ENCODE measurements at regions not wholly inside any gene's neighbourhood (a gene's known extent, or its start where the extent isn't known, plus 50 kb on each side); places are given as distances from the start of the nearest gene placed in this dataset.

DNA sequence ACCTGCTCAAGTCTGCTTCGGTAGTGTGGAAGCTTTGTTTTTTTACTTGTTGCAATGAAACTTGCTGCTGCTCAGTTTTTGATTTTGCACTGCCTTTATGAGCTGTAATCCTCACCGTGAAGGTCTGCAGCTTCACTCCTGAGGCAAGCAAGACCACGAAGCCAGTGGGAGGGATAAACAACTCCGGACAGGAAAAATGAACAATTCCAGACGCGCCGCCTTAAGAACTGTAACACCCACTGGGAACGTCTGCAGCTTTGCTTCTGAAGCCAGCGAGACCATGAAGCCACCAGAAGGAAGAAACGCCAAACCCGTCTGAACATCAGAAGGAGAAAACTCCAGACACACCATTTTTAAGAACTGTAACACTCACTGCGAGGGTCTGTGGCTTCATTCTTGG, 245.7 kb upstream of the REG3G start:
- CTCF ChIA-PET, result no interaction called here
- peak overlapping the region; percentile 70 for H3K27ac ChIP-seq (ENCODE audit: low read depth, low read length, poor library complexity, severe bottlenecking)
- H3K4me3 ChIP-seq (ENCODE audit: low read depth, low read length, poor library complexity, severe bottlenecking), result peak overlapping the region; percentile 38
- intact Hi-C loops (cut with micrococcal nuclease; ENCODE audit: unreplicated experiment), result no loop called here
- H3K4me1 ChIP-seq (ENCODE audit: insufficient read depth, low read length, poor library complexity, severe bottlenecking), result peaks cover 15% of the 10 kb centered on the region
- no peak for TF ChIP-seq EZH2 (IDR thresholded peaks at IDR 0.05; ENCODE audit: borderline replicate concordance, low read depth, low read length, poor library complexity, severe bottlenecking)
- TF ChIP-seq, protein P1, sequence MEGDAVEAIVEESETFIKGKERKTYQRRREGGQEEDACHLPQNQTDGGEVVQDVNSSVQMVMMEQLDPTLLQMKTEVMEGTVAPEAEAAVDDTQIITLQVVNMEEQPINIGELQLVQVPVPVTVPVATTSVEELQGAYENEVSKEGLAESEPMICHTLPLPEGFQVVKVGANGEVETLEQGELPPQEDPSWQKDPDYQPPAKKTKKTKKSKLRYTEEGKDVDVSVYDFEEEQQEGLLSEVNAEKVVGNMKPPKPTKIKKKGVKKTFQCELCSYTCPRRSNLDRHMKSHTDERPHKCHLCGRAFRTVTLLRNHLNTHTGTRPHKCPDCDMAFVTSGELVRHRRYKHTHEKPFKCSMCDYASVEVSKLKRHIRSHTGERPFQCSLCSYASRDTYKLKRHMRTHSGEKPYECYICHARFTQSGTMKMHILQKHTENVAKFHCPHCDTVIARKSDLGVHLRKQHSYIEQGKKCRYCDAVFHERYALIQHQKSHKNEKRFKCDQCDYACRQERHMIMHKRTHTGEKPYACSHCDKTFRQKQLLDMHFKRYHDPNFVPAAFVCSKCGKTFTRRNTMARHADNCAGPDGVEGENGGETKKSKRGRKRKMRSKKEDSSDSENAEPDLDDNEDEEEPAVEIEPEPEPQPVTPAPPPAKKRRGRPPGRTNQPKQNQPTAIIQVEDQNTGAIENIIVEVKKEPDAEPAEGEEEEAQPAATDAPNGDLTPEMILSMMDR (conservative IDR thresholded peaks at IDR 0.05; ENCODE audit: low read depth, low read length), result no peak
- no peaks in the 10 kb centered on the region for H3K27me3 ChIP-seq (replicated peaks; ENCODE audit: insufficient read depth, low read depth, low read length, poor library complexity)
- DNase-seq (ENCODE audit: low spot score), result peak; percentile 49
- POLR2A ChIA-PET (ENCODE audit: low non-redundant PET), result no interaction called here
- H3K9me3 ChIP-seq (ENCODE audit: low read depth, low read length, poor library complexity, severe bottlenecking), result no peaks in the 10 kb centered on the region
- no TSS peak for BruUV-seq (replicated peaks)
- no peaks in the 10 kb centered on the region for H3K36me3 ChIP-seq (ENCODE audit: insufficient read depth, low read length, poor library complexity, severe bottlenecking)

DNA sequence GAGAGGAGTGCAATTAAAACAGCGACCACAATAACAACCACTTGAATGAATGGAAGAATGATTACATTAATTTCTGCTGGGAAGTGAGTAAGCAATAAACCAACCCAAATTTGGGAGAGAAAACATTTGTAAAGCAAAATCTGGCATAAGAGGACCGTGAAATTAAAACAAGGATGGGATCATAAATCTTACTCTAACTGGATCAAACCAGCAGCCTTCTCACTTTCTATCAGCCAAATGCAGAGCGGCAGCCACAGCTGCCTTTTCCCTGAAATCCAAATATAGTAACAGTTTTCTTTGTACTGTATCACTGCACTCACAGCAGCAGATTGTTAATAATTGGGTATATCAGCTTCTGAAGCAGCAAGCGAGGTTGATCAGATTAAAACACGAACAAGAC, 245.2 kb upstream of the REG3G start:
- peaks cover 15% of the 10 kb centered on the region for H3K4me1 ChIP-seq (ENCODE audit: insufficient read depth, low read length, poor library complexity, severe bottlenecking)
- intact Hi-C loops (cut with micrococcal nuclease; ENCODE audit: unreplicated experiment), result no loop called here
- no peaks in the 10 kb centered on the region for H3K9me3 ChIP-seq (ENCODE audit: low read depth, low read length, poor library complexity, severe bottlenecking)
- ChIA-PET CTCF (no interaction called here), POLR2A (ENCODE audit: low non-redundant PET) (no interaction called here)
- TF ChIP-seq, protein P1 (conservative IDR thresholded peaks at IDR 0.05; ENCODE audit: low read depth, low read length), result no peak
- H3K27me3 ChIP-seq (replicated peaks; ENCODE audit: insufficient read depth, low read depth, low read length, poor library complexity), result no peaks in the 10 kb centered on the region
- H3K4me3 ChIP-seq (ENCODE audit: low read depth, low read length, poor library complexity, severe bottlenecking), result peak overlapping the region; percentile 38
- H3K36me3 ChIP-seq (ENCODE audit: insufficient read depth, low read length, poor library complexity, severe bottlenecking), result no peaks in the 10 kb centered on the region
- H3K27ac ChIP-seq (ENCODE audit: low read depth, low read length, poor library complexity, severe bottlenecking), result peak overlapping the region; percentile 70
- no TSS peak for BruUV-seq (replicated peaks)
- DNase-seq (ENCODE audit: low spot score), result peak; percentile 27

DNA sequence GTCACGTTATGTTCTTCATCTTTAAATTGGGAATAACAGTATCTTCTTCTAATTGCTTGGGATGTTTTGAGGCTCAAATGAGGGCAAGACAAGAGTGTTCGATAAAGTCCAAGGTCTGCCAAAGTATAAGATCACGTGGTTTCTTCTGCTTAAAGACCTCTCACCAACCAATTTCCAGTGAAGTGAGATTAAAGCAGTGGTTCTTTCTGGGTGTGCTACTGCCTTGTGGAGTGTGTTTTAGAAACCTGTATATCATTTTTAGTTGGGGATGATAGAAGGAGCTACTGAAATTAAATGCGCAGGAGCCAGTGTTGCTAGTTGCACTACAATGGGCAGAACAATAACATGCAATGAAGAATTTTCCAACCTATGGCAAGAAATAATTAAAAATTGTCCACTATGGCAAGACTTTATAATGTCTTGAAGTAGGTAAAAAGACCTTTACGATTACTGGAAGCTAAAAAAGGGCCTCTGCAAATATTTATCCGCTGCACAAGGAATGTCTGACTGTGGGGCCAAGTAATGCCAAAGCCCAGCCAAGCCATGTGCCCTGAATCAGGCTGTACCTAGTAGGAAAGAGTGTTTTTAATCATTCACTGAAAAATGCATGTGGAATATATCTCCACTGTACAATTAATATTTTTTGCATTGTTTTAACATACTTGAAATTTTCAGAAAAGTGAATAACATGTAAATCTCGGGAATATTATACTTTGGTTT, 244.5 kb upstream of the REG3G start:
- ChIA-PET CTCF (no interaction called here), POLR2A (ENCODE audit: low non-redundant PET) (no interaction called here)
- no peak for DNase-seq (ENCODE audit: low spot score)
- peaks cover 15% of the 10 kb centered on the region for H3K4me1 ChIP-seq (ENCODE audit: insufficient read depth, low read length, poor library complexity, severe bottlenecking)
- H3K9me3 ChIP-seq (ENCODE audit: low read depth, low read length, poor library complexity, severe bottlenecking), result no peaks in the 10 kb centered on the region
- no TSS peak for BruUV-seq (replicated peaks)
- intact Hi-C loops (cut with micrococcal nuclease; ENCODE audit: unreplicated experiment), result no loop called here
- H3K4me3 ChIP-seq (ENCODE audit: low read depth, low read length, poor library complexity, severe bottlenecking), result peak overlapping the region; percentile 38
- no peaks in the 10 kb centered on the region for H3K36me3 ChIP-seq (ENCODE audit: insufficient read depth, low read length, poor library complexity, severe bottlenecking)
- TF ChIP-seq EZH2 (IDR thresholded peaks at IDR 0.05; ENCODE audit: borderline replicate concordance, low read depth, low read length, poor library complexity, severe bottlenecking), result no peak
- TF ChIP-seq, protein P1 (conservative IDR thresholded peaks at IDR 0.05; ENCODE audit: low read depth, low read length), result no peak
- no peaks in the 10 kb centered on the region for H3K27me3 ChIP-seq (replicated peaks; ENCODE audit: insufficient read depth, low read depth, low read length, poor library complexity)
- peak overlapping the region; percentile 70 for H3K27ac ChIP-seq (ENCODE audit: low read depth, low read length, poor library complexity, severe bottlenecking)

All from A673 (cell line).